WI38 (cell line): ENCODE measurements at regions not wholly inside any gene's neighbourhood (a gene's known extent, or its start where the extent isn't known, plus 50 kb on each side); places are given as distances from the start of the nearest gene placed in this dataset.
"Not testable (repeated sequence)": the region's sequence is repeated elsewhere in the genome, so short reads cannot be mapped to it uniquely, and the experiment has no call there.

ENCODE experiments used
- H3K4me3 ChIP-seq: 2 replicates; pipeline ENCODE4 v1.5.1; 2011; ENCODE audit warnings: low read depth, mild to moderate bottlenecking, control low read depth, low read length

- H3K4me3 ChIP-seq: not testable (repeated sequence)
These were observed 334.0 kb downstream of the GOLGA6L6 start for GRCh38 chr15:20207607-20208006.

GRCh38 chr15:20207198-20207597 lies 334.4 kb downstream of the GOLGA6L6 start:
- not testable (repeated sequence) for H3K4me3 ChIP-seq

GRCh38 chr15:20204177-20204866 lies 337.3 kb downstream of the GOLGA6L6 start:
- H3K4me3 ChIP-seq: not testable (repeated sequence)

- H3K4me3 ChIP-seq: not testable (repeated sequence)
These were observed 337.9 kb downstream of the GOLGA6L6 start for GRCh38 chr15:20203649-20204150.

- not testable (repeated sequence) for H3K4me3 ChIP-seq
These were observed 346.9 kb downstream of the GOLGA6L6 start for GRCh38 chr15:20194591-20195198.

- not testable (repeated sequence) for H3K4me3 ChIP-seq
These were observed 348.3 kb downstream of the GOLGA6L6 start for GRCh38 chr15:20192982-20193929.

GRCh38 chr15:20191508-20192125 lies 350.0 kb downstream of the GOLGA6L6 start:
- not testable (repeated sequence) for H3K4me3 ChIP-seq

GRCh38 chr15:20188611-20189010 lies 353.0 kb downstream of the GOLGA6L6 start:
- not testable (repeated sequence) for H3K4me3 ChIP-seq

- not testable (repeated sequence) for H3K4me3 ChIP-seq
These were observed 353.9 kb downstream of the GOLGA6L6 start for GRCh38 chr15:20187370-20188355.

GRCh38 chr15:20184879-20185278 lies 356.7 kb downstream of the GOLGA6L6 start:
- H3K4me3 ChIP-seq: not testable (repeated sequence)

- H3K4me3 ChIP-seq: not testable (repeated sequence)
These were observed 373.4 kb downstream of the GOLGA6L6 start for GRCh38 chr15:20168221-20168620.

GRCh38 chr15:20153528-20153927 lies 388.1 kb downstream of the GOLGA6L6 start:
- H3K4me3 ChIP-seq: not testable (repeated sequence)

- not testable (repeated sequence) for H3K4me3 ChIP-seq
These were observed 392.9 kb downstream of the GOLGA6L6 start for GRCh38 chr15:20148679-20149078.

GRCh38 chr15:20148008-20148407 lies 393.6 kb downstream of the GOLGA6L6 start:
- not testable (repeated sequence) for H3K4me3 ChIP-seq

GRCh38 chr15:20144333-20145036 lies 397.1 kb downstream of the GOLGA6L6 start:
- not testable (repeated sequence) for H3K4me3 ChIP-seq

GRCh38 chr15:20142906-20143305 lies 398.7 kb downstream of the GOLGA6L6 start:
- not testable (repeated sequence) for H3K4me3 ChIP-seq

- H3K4me3 ChIP-seq: not testable (repeated sequence)
These were observed 399.2 kb downstream of the GOLGA6L6 start for GRCh38 chr15:20142410-20142809.

- not testable (repeated sequence) for H3K4me3 ChIP-seq
These were observed 416.9 kb downstream of the GOLGA6L6 start for GRCh38 chr15:20124668-20125067.
